HG03108 (cell line): ENCODE measurements at regions not wholly inside any gene's neighbourhood (a gene's known extent, or its start where the extent isn't known, plus 50 kb on each side); places are given as distances from the start of the nearest gene placed in this dataset.

Source experiments
- ATAC-seq: cut with Tn5 transposase; IDR thresholded peaks from one replicate; pipeline ENCODE4 v1.9.1; 2021; ENCODE audit warnings: moderate library complexity; ENCODE audit not compliant: unreplicated experiment

- no peak for ATAC-seq
Measured at GRCh38 chr1:55276671-55277376, 61.7 kb upstream of the USP24 start.

GRCh38 chr1:55275941-55276341 is 60.8 kb upstream of the USP24 start:
- no peak for ATAC-seq

GRCh38 chr1:55275151-55275748 is 60.1 kb upstream of the USP24 start:
- ATAC-seq: no peak

GRCh38 chr1:55272994-55273393 is 57.8 kb upstream of the USP24 start:
- no peak for ATAC-seq
